UCSD-AML1 (cell line): ENCODE measurements at regions not wholly inside any gene's neighbourhood (a gene's known extent, or its start where the extent isn't known, plus 50 kb on each side); places are given as distances from the start of the nearest gene placed in this dataset.
"Not testable (repeated sequence)": the region's sequence is repeated elsewhere in the genome, so short reads cannot be mapped to it uniquely, and the experiment has no call there.

Experiments used
- DNase-seq: peaks from one replicate; lab custom pipeline; 2025; ENCODE audit not compliant: unreplicated experiment; lab: John Stamatoyannopoulos, UW

DNA sequence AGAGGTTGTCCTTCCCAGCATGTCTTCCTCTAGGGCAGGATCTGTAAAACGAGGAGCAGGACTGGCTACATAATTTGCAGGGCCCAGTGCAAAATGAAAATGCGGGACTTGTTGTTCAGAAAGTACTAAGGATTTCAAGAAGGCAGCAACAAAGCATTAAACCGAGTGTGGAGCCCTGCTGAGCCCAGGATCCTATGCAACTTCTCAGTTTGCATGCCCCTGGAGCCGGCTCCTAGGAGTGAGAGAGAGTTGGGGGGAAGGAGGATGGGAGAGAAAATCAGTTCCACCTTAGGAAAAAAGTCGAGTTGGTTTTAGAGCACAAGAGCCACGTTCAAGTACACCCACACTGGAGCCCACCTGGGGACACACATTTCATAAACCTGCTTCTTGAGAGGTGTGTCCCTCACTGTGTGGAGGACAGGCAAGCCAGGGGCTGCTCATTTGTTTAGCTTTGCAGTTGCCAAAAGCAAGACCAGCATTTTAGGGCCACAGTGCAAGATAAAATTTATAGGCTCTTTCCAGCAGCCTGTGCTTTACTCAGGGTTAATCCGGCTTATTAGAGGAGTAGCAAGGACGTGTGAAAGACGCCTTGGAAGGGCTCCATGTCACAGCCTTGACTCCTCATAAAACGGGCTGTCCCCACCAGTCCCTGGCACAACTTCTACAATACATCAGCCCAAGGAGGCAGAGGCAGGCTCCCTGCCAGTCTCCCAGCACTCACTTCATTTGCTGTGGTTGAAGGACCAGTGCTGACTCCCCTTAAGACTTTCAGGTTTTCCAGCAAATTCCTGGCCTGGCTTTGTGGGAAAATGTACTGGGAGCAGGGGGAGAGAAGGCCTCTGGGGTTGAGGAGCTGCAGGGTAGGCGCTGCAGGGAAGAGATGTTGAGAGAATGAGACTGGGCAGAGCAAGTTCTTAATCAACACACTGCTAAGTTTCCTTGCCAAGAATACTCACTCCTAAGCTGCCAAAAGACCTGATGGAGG lies 159.7 kb upstream of the SEMA6A start:
- no peak for DNase-seq

DNA sequence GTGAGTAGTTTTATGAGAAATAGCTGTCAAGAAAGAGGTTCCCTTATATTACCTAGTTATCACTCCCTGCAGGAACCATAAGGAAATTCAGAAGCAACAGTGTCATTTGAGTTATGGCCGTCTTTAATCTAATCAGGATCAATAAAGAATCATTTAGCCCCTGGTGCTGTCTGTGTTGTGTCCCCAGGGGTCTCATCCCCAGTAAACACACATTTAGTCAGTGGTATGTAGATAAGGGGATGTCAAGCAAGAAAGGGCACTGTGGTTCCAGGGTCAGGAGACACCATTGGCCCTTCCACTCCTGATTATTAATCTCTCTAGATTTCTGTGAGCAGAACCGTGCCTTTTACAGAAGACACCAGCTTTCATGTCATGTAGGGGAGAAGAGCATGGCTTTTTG lies 158.0 kb upstream of the SEMA6A start:
- no peak for DNase-seq

DNA sequence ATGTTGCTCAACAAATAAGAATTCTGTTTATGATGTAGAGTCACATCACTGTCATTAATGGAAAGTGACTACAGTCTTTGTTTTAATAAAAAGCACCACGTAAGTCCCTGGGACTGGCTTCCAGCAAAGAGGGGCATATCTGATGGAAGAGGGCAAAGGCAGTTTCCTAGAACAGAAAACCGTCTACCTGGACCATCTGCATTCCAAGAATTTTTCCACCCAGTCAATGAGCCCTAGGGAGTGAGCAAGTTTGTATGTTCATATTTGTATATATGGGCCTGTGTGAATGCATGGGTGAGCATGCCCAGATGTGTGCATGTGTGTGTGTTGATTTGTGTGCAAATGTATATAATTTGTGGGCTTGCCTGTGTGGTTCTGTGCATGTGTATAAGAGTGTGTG lies 156.8 kb upstream of the SEMA6A start:
- no peak for DNase-seq

DNA sequence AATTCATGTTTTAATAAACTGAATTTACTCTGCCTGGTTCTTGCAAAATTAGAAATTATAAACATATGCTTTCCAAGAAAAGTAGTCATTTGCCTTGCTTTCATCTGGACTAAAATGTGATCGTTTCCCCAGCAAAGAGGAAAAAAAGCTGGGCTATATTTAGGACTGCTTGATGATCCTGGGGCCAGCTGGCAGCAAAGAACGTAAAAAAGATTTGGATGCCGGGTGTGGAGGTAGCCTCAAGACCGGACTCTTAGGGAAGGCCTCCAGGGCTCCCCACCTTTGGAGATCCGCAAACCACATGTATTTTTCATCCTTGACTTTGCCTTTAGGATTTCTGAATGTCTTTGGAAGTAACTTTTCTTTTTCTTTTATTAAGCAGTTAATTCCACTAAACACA lies 156.1 kb upstream of the SEMA6A start:
- DNase-seq, result no peak

DNA sequence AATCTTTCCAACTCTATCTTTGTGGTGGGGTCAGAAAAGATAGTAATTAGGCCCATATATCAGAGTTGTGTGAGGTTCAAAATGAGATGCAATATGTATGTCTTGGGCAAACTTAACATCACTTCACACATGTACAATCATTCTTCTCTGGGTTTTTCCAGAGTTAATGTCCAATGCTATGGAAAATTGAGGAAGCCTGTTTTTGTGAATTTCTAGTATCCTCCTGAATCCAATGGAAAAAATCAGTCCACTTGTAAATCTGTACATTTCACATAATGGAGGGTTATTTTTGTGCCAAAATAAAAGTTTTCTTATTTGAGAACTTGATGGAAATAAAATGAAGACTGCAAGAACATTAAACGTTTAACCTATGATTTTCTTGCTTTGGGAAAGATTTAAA lies 155.6 kb upstream of the SEMA6A start:
- DNase-seq, result no peak

DNA sequence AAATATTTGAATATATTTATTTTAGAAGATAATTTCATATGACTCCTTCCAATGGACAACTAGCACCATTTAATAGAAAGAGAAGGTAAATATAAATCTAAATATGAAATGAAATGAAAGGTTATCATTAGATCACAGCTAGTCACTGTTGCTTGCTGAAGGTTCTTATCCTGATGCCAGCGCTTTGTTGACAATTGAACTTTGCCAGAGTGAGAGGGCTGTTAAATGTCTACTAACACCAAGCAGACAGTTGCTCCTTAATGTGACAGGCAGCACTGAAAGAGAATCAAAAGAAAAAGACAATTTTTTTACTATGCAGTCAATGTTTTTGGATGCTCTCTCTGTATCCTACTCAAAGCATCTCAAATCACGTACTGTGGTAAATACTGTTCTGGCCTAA lies 152.6 kb upstream of the SEMA6A start:
- DNase-seq, result no peak

DNA sequence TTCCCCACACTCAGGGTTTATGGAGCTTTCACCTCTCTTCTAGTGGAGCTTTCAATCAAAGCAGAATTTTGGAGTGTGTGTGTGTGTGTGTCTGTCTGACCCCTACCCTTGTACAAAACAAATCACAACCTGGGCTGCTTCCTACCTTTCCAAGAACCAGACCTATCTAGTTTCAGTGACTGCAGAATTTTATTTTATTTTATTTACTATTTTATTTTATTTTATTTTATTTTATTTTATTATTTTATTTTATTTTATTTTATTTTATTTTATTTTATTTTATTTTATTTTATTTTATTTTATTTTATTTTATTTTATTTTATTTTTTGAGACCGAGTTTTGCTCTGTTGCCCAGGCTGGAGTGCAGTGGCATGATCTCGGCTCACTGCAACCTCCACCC lies 151.6 kb upstream of the SEMA6A start:
- DNase-seq, result not testable (repeated sequence)

DNA sequence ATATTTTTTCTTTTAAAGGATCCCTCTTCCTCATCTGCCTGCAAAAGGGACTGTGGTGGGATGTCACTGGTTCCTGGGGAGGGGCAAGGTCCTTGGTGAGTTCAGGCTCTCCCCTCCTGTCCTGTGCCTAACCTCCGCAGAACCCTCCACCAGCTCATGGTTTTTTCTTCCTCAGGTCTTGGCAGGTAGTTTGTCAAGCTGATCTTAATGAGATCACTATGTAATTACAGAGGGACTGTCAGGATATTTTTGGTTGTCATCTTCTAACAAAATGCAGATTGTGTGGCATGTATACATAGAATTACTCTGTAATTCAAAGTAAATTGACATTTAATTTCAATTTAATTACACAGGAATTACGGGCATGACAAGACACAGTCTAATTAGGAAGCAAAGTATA lies 150.3 kb upstream of the SEMA6A start:
- no peak for DNase-seq

DNA sequence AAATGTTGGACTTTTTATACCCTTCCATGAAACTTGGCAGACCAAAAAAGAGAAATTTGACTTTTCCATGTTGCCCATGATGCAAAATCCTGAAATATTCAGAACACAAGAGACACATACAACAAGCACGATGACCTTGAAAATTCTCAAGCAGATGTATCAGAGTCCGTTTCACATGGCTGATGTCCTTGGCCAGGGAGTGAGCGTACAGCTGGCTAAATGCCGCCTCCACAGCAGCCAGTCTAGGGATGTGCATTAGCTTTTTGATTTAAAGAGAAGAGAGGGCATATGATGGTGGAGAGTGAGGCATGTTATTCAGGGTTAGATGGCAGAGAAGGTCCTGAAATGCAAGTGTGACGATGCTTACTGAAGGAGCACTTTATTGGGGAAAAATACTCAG lies 148.0 kb upstream of the SEMA6A start:
- DNase-seq, result no peak

DNA sequence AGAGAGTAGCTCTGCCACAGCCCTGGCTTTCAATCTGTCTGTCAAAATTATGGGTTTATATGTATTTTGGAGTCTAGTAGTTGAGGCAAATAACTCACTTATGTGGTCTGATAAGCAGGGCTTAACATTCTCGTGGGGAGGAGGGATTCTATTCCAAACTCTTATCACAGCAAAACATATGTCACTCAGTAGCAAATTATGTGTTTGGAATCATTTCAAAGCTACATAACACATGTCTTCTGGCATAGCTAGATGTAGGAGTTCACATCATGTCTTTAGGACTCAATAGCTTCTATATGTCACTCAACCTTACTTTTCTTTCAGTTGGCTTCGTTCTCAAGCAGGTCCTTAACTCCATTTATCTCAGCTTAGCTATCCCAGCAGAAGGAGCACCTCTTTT lies 144.5 kb upstream of the SEMA6A start:
- no peak for DNase-seq

DNA sequence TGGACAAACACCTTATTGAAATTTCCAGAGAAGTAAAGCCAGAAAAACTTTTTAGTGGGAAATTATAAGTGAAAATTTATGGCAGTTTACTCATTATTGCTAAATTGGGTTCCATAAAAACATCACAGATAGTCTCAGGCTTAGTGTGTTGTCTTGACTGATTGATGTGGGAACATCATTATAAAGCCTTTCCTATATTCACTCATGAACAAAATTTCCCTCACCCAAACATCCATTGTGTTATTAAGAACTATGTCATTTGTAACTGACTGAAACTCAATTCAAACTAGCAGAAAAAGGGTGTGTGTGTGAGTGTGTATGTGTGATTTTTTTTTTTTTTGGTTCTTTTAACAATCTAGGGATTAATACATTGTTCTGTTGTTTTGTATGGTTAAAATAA lies 143.7 kb upstream of the SEMA6A start:
- no peak for DNase-seq

DNA sequence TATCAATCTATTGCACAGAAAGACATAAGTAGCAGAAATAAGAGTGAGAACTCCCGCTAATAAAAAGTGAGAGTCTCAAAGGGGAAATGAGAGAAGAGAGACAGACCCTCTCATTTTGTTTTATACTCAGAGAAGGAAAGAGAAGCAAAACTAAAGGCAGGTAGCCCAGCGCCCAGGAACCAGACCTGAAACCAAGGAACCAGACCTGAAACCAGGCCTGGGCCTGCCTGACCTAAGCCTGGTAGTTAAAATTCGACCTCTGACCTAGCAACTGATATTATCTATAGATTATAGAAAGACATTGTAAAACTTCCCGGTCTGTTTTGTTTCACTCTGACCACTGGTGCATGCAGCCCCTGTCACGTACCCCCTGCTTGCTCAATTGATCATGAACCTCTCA lies 134.5 kb upstream of the SEMA6A start:
- DNase-seq, result no peak

DNA sequence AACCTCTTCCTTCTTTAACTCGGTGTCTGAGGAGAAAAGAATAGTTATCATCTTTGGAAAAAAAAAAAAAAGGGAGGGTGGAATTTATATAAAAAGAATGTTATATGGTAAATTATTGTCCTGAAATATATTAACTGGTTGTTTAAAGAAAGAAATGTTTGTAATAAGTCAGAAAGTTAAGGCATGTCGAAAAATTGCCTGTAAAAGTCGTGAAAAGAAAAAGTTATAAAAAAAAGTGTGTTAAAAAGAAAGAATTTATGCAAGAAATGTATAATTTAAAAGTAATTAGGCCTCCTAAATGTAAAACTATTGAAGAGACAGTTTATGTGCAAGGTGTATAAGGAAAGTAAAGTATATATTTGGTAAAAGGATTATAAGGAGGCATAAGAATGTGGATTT lies 130.5 kb upstream of the SEMA6A start:
- not testable (repeated sequence) for DNase-seq

DNA sequence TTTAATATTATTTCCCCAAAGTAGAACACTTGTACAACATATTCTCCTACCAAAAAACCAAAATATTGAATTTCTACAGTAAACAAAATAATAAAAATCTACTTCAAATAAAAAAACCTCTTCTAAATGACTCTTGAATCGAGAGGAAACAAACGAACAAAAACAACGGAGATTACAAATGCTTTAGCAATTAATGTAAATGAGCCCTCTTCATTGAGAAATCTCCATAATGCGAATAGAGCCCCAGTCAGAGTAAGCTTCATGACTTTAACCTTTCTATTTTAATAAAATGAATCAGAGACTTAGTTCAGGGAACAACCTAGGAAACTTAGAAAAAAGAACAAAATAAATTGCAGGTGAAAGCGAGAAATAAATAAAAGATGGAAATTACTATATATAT lies 129.3 kb upstream of the SEMA6A start:
- DNase-seq, result no peak

DNA sequence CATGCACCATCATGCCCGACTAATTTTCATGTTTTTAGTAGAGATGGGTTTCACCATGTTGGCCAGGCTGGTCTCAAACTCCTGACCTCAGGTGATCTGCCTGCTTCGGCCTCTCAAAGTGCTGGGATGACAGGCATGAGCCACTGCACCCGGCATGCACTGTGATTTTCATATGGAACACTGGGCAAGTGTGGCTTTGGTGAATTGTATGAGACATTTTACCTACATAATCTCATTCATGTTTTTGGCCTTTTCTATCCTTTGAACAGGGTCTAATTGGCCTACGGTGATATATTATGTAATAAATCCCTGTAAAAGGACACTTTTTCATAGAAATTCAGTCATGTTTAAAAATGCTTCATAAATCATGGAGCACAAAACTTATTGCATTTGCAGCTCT lies 128.7 kb upstream of the SEMA6A start:
- DNase-seq, result no peak

DNA sequence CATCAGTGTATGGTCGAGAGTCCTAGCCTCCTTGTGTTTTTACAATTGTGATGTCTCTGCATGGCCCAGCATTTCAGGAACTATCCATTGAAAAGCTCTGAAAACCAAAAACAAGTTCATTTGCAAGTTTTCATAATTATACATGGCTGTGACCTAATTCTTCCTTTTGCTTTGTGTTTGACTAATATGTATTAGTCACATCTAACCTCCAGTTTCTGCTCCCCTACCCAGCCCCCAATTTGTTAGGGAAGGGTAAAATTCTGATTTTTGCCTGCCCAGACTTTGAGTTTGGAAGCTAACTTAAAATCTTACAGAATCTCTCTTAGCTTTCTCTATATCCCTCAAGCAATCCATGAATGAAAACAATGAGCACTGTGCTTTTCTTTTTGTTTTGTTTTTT lies 128.2 kb upstream of the SEMA6A start:
- DNase-seq, result no peak

DNA sequence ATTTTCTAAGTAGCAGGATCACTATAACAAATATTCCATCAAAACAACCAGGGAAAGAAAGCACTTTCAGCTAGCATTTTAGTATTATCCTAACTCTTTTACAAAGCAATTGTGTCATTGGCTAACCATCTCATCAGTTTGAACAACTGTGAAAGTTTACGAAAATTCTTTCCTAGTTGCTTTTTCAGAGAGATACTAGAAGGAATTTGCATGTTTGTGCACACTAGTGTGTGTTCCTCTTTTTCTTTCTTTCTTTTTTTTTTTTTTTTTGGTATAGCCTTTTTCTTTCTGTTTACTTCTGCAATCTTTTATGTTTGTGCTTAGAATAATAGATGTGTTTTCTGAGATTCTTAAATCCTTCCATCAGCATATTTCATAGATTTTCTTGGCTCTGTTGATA lies 124.7 kb upstream of the SEMA6A start:
- DNase-seq, result no peak

DNA sequence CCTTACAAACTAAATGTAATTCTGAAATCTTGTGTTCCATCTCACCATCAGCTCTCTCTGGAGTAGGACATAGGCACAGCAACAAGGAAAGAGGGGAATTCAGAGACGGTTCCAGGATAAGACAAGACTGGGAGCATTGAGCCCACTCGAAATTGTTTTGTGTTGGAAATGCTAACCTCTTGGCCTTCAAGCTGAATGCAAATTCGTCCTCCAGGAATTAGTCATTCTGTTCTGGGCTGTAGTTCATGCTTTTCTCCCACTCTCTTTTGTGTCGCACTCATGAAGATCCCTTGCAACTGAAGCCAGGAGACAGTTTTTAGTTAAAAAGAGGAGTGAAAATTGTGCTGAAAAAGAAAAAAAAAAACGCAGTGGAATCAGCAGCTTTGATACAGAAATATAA lies 121.7 kb upstream of the SEMA6A start:
- DNase-seq, result no peak

DNA sequence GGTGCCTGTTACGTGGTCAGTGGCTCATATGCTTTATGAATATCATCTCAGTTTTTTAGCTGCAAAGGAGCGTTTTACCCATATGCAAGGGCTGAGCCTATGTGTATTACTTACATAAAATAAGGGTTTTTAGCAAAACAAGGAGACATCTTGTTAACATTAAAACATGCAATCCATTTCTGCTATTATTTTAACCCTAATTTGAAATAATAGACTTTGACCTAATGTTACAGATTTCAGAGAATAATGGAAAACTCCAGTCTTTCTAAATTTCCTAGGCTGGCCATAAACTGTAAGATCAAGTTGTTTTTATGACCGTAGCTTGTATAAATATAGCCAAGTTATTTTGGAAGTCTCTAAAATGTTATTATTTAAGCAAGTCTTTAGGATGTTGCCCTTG lies 121.1 kb upstream of the SEMA6A start:
- no peak for DNase-seq

DNA sequence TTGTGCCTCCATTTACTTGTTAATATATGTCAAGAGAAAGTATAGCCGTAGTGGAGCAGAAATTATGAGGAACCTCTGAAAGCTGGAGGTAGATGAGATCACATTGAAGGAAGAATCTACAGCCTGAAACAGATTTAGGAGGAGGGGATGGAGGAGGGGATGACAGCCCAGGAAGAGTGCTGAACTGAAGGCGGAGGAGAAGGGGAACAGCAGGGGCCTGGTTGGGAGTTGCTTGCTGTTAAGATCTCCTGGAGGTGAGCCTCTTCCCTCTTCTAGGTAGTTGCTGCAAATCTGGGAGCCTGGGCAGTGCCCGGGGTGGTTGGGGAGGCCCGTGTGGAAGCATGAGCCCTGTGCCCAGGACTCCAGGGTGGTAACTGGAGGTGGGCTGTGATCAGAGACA lies 111.8 kb upstream of the SEMA6A start:
- no peak for DNase-seq

DNA sequence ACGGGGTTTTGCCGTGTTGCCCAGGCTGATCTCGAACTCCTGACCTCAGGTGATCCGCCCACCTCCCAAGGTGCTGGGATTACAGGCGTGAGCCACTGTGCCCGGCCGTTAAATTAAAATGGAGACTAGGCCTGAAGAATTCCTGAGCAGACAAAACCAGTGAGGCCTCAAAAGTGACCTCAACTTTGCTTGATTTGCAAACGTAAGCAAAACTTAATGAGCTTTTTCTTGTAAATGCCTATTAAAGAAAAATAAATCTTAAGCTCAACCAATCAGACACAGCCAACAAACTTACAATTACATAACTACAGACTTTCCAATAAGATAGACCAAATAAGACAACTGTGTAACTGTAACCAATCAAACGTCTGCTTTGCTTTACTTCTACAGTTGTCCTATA lies 111.3 kb upstream of the SEMA6A start:
- no peak for DNase-seq

DNA sequence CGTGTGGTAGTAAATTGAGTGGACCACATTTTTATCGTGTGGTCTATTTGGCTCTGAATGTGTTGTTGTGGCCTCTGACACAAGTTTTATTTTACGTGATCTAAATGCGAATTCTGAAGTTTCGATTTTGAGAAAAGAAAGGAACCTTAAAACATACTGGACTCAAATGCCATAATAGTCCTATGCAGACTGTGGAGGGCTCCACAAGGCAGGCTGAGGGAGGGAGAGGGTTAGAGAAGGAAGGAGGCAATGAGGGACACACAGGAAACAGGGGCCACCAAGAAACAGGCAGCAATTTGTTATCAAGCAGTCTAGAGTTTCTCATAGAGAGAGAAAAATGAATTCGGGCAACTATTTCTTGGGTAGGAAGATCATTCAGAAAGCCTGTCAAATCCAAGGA lies 110.4 kb upstream of the SEMA6A start:
- no peak for DNase-seq
